Hypothalamus (tissue), 51 donors: ENCODE measurements at regions not wholly inside any gene's neighbourhood (a gene's known extent, or its start where the extent isn't known, plus 50 kb on each side); places are given as distances from the start of the nearest gene placed in this dataset.

Source experiments
- DNase-seq, 51 donors: peaks; one replicate each; lab custom pipeline; 2025; lab: John Stamatoyannopoulos, UW

- DNase-seq = peak in 2 of 51 donors; percentile 9 to 13
These were observed 112.4 kb upstream of the MAX start for GRCh38 chr14:65214741-65215140.

GRCh38 chr14:65219353-65219752, 117.0 kb upstream of the MAX start:
- no peak for DNase-seq

- peak in 43 of 51 donors; percentile 21 to 84 (median 59) for DNase-seq
These were observed 120.1 kb upstream of the MAX start for GRCh38 chr14:65222440-65222858.

GRCh38 chr14:65223636-65224035, 121.3 kb upstream of the MAX start:
- DNase-seq = no peak

- peak in 35 of 51 donors; percentile 7 to 83 (median 43) for DNase-seq
These were observed 122.5 kb upstream of the MAX start for GRCh38 chr14:65224799-65225198.

- DNase-seq = peak in 1 of 51 donors; percentile 64
These were observed 123.2 kb upstream of the MAX start for GRCh38 chr14:65225299-65226159.

- DNase-seq = no peak
These were observed 124.7 kb upstream of the MAX start for GRCh38 chr14:65226824-65227604.

GRCh38 chr14:65228436-65228835, 126.1 kb upstream of the MAX start:
- DNase-seq = no peak

- DNase-seq = peak in 2 of 51 donors; percentile 60 to 65
These were observed 126.8 kb upstream of the MAX start for GRCh38 chr14:65228956-65229747.

GRCh38 chr14:65229748-65230728, 127.7 kb upstream of the MAX start:
- peak in 46 of 51 donors; percentile 14 to 90 (median 62) for DNase-seq

GRCh38 chr14:65231286-65231980, 129.1 kb upstream of the MAX start:
- DNase-seq = peak in 1 of 51 donors; percentile 19

GRCh38 chr14:65234752-65235361, 132.5 kb upstream of the MAX start:
- DNase-seq = no peak

GRCh38 chr14:65237023-65237814, 134.9 kb upstream of the MAX start:
- no peak for DNase-seq

- no peak for DNase-seq
These were observed 135.6 kb upstream of the MAX start for GRCh38 chr14:65237941-65238340.

- DNase-seq = no peak
These were observed 136.1 kb upstream of the MAX start for GRCh38 chr14:65238456-65238855.

GRCh38 chr14:65239143-65239937, 137.0 kb upstream of the MAX start:
- DNase-seq = peak in 10 of 51 donors; percentile 6 to 63 (median 22)

GRCh38 chr14:65239938-65240296, 137.6 kb upstream of the MAX start:
- peak in 33 of 51 donors; percentile 8 to 83 (median 40) for DNase-seq
